H1 (cell line): ENCODE measurements at regions not wholly inside any gene's neighbourhood (a gene's known extent, or its start where the extent isn't known, plus 50 kb on each side); places are given as distances from the start of the nearest gene placed in this dataset.

ENCODE experiments used
- CTCF ChIA-PET: fragments of 300-600 bp; sonication (Branson Sonifier 250); formaldehyde crosslinking; loops from one replicate; lab custom pipeline; 2021; ENCODE audit not compliant: partially characterized antibody; lab: Charles Lee
- POLR2A ChIA-PET: fragments of 300-600 bp; sonication (Branson Sonifier 250); formaldehyde crosslinking; loops from one replicate; lab custom pipeline; 2021; ENCODE audit warnings: inconsistent platforms; ENCODE audit not compliant: partially characterized antibody; lab: Charles Lee
- DNase-seq, 2 experiments: peaks; one replicate each; pipeline versions ENCODE4 v3.0.0 to v3.0.0-alpha.2; 2010 to 2022; ENCODE audit warnings: low spot score in 2 of 2, low read depth in 1 of 2, mixed read lengths in 1 of 2
- FAIRE-seq: peaks from 2 replicates; lab custom pipeline; 2011; peaks lifted over from hg19 to GRCh38; lab: Jason Lieb, UNC
- H2AFZ ChIP-seq: 2 replicates; pipeline ENCODE4 v1.8.1; 2012; ENCODE audit warnings: low read length, inconsistent platforms
- H2AK5ac ChIP-seq: 2 replicates; pipeline ENCODE4 v1.6.1; 2013; ENCODE audit warnings: low read depth, low read length
- H2BK120ac ChIP-seq: replicated peaks from 2 replicates; pipeline ENCODE3; 2013; ENCODE audit warnings: low read depth, low read length, inconsistent platforms
- H2BK12ac ChIP-seq: 2 replicates; pipeline ENCODE4 v1.6.1; 2013; ENCODE audit warnings: low read depth, low read length
- H2BK15ac ChIP-seq: 2 replicates; pipeline ENCODE4 v1.6.1; 2013; ENCODE audit warnings: low read length
- H2BK20ac ChIP-seq: 2 replicates; pipeline ENCODE4 v1.6.1; 2013; ENCODE audit warnings: low read length
- H2BK5ac ChIP-seq: 2 replicates; pipeline ENCODE4 v1.6.1; 2013; ENCODE audit warnings: low read depth, low read length
- H3K14ac ChIP-seq: 2 replicates; pipeline ENCODE4 v1.6.1; 2013; ENCODE audit warnings: inconsistent platforms; ENCODE audit not compliant: insufficient read length
- H3K18ac ChIP-seq: 2 replicates; pipeline ENCODE4 v1.6.1; 2013; ENCODE audit warnings: low read length; ENCODE audit errors: extremely low read depth
- H3K23ac ChIP-seq: 2 replicates; pipeline ENCODE4 v1.6.1; 2013; ENCODE audit warnings: inconsistent platforms; ENCODE audit not compliant: insufficient read length
- H3K23me2 ChIP-seq: 2 replicates; pipeline ENCODE4 v1.6.1; 2013; ENCODE audit warnings: low read depth, low read length
- H3K27ac ChIP-seq: 2 replicates; pipeline ENCODE4 v1.6.1; 2011; ENCODE audit warnings: low read depth, low read length, inconsistent platforms
- H3K27me3 ChIP-seq, 4 experiments: replicated peaks in 1 of 4; 1 replicate in 1 of 4; 2 replicates in 3 of 4; pipeline versions ENCODE4 v1.6.1 to v1.8.1; 2011 to 2013; ENCODE audit warnings: low read length in 3 of 4, mild to moderate bottlenecking in 3 of 4, inconsistent platforms in 2 of 4, mixed read lengths in 2 of 4, moderate library complexity in 1 of 4; ENCODE audit not compliant: control insufficient read depth in 3 of 4, insufficient read depth in 3 of 4; ENCODE audit errors: extremely low read depth in 1 of 4
- H3K36me3 ChIP-seq, 4 experiments: 2 replicates each; pipeline versions ENCODE4 v1.6.1 to v1.8.1; 2011 to 2013; ENCODE audit warnings: mild to moderate bottlenecking in 4 of 4, low read length in 3 of 4, moderate library complexity in 2 of 4, control low read depth in 1 of 4, inconsistent platforms in 1 of 4; ENCODE audit not compliant: insufficient read depth in 4 of 4, control insufficient read depth in 2 of 4
- H3K4ac ChIP-seq: replicated peaks from 2 replicates; pipeline ENCODE3; 2013; ENCODE audit warnings: low read length, low read depth, mixed read lengths, inconsistent platforms; ENCODE audit not compliant: insufficient read length
- H3K4me1 ChIP-seq, 4 experiments: replicated peaks in 1 of 4; 1 replicate in 1 of 4; 2 replicates in 3 of 4; pipeline versions ENCODE4 v1.6.1 to v1.8.1; 2011 to 2013; ENCODE audit warnings: low read length in 3 of 4, inconsistent platforms in 2 of 4, mixed read lengths in 1 of 4; ENCODE audit not compliant: insufficient read depth in 4 of 4, control insufficient read depth in 3 of 4
- H3K4me2 ChIP-seq, 2 experiments: 2 replicates each; pipeline versions ENCODE4 v1.6.1 to v1.8.1; 2011 to 2013; ENCODE audit warnings: low read depth in 2 of 2, low read length in 2 of 2, control low read depth in 1 of 2, inconsistent platforms in 1 of 2, mild to moderate bottlenecking in 1 of 2; ENCODE audit not compliant: insufficient read depth in 1 of 2
- H3K4me3 ChIP-seq, 4 experiments: fragments of 200-600, 300-600 bp in 1 of 4; sonication (generic), shearing (Covaris generic), sonication (Bioruptor Twin) in 1 of 4; 2 replicates each; pipeline versions ENCODE4 v1.5.1 to v1.8.1; 2011 to 2016; ENCODE audit warnings: low read length in 4 of 4, low read depth in 3 of 4, control low read depth in 2 of 4, inconsistent platforms in 2 of 4, mild to moderate bottlenecking in 2 of 4, mixed read lengths in 1 of 4, moderate library complexity in 1 of 4; ENCODE audit not compliant: insufficient read depth in 2 of 4; ENCODE audit errors: extremely low read depth in 1 of 4
- H3K56ac ChIP-seq: replicated peaks from 2 replicates; pipeline ENCODE3; 2013; ENCODE audit warnings: low read depth, mild to moderate bottlenecking, mixed read lengths, low read length, inconsistent platforms; ENCODE audit not compliant: insufficient read length
- H3K79me1 ChIP-seq: 2 replicates; pipeline ENCODE4 v1.6.1; 2013; ENCODE audit warnings: low read depth, low read length, control low read depth
- H3K79me2 ChIP-seq, 2 experiments: 2 replicates each; pipeline versions ENCODE4 v1.6.1 to v1.8.1; 2012 to 2013; ENCODE audit warnings: low read length in 2 of 2, mild to moderate bottlenecking in 2 of 2, inconsistent platforms in 1 of 2; ENCODE audit not compliant: insufficient read depth in 2 of 2, control insufficient read depth in 1 of 2
- H3K9ac ChIP-seq, 4 experiments: replicated peaks in 1 of 4; 1 replicate in 1 of 4; 2 replicates in 3 of 4; pipeline versions ENCODE4 v1.6.1 to v1.8.1; 2011 to 2013; ENCODE audit warnings: low read depth in 3 of 4, low read length in 3 of 4, control low read depth in 2 of 4, mild to moderate bottlenecking in 2 of 4, moderate library complexity in 2 of 4, inconsistent platforms in 1 of 4; ENCODE audit errors: extremely low read depth in 1 of 4
- H3K9me3 ChIP-seq, 2 experiments: 2 replicates each; pipeline versions ENCODE4 v1.6.1 to v1.8.1; 2012 to 2013; ENCODE audit warnings: mild to moderate bottlenecking in 2 of 2, moderate library complexity in 2 of 2, control low read depth in 1 of 2, inconsistent platforms in 1 of 2, low read depth in 1 of 2, low read length in 1 of 2, mixed read lengths in 1 of 2; ENCODE audit not compliant: insufficient read depth in 2 of 2
- H4K20me1 ChIP-seq, 2 experiments: replicated peaks in 1 of 2; 2 replicates each; pipeline versions ENCODE3 to v1.8.1; 2011 to 2013; ENCODE audit warnings: inconsistent platforms in 2 of 2, low read length in 2 of 2, mild to moderate bottlenecking in 1 of 2; ENCODE audit not compliant: insufficient read depth in 2 of 2, control insufficient read depth in 1 of 2
- H4K5ac ChIP-seq: 2 replicates; pipeline ENCODE4 v1.6.1; 2013; ENCODE audit warnings: low read length, low read depth, mixed read lengths, inconsistent platforms; ENCODE audit not compliant: insufficient read length
- H4K8ac ChIP-seq: 2 replicates; pipeline ENCODE4 v1.8.0; 2013; ENCODE audit warnings: mild to moderate bottlenecking, moderate library complexity, low read length, inconsistent platforms; ENCODE audit not compliant: insufficient read depth; ENCODE audit errors: extremely low read depth
- H4K91ac ChIP-seq: replicated peaks from 2 replicates; pipeline ENCODE3; 2013; ENCODE audit warnings: low read length, mixed read lengths, inconsistent platforms; ENCODE audit not compliant: insufficient read length
- ASH2L ChIP-seq: fragments of 200-600, 300-600 bp; sonication (generic); IDR thresholded peaks from one replicate; pipeline ENCODE4 v1.7.1; 2017; ENCODE audit warnings: low read length
- ATF3 ChIP-seq: IDR thresholded peaks from 2 replicates; pipeline ENCODE4 v1.6.1; 2011; ENCODE audit warnings: low read depth, mild to moderate bottlenecking, low read length; ENCODE audit not compliant: insufficient read depth
- GABPA ChIP-seq: IDR thresholded peaks from 2 replicates; pipeline ENCODE4 v1.6.1; 2011; ENCODE audit warnings: mild to moderate bottlenecking, low read length, moderate library complexity, borderline replicate concordance; ENCODE audit not compliant: insufficient read depth
- HDAC2 ChIP-seq, 2 experiments: fragments of 300-600 bp in 1 of 2; sonication (generic) in 1 of 2; IDR thresholded peaks; 2 replicates each; pipeline ENCODE4 v1.6.1; 2011 to 2012; ENCODE audit warnings: low read depth in 2 of 2, low read length in 2 of 2, mild to moderate bottlenecking in 2 of 2, moderate library complexity in 2 of 2, borderline replicate concordance in 1 of 2, inconsistent platforms in 1 of 2
- KDM1A ChIP-seq: fragments of 200-600, 300-600 bp; sonication (generic); IDR thresholded peaks from 2 replicates; pipeline ENCODE4 v1.7.1; 2016; ENCODE audit warnings: mild to moderate bottlenecking, low read length, borderline replicate concordance
- MAFK ChIP-seq: IDR thresholded peaks from 2 replicates; pipeline ENCODE4 v1.6.1; 2012; ENCODE audit warnings: low read depth, mild to moderate bottlenecking, improper control_type of control experiment, low read length
- POU5F1 ChIP-seq: IDR thresholded peaks from 2 replicates; pipeline ENCODE4 v1.6.1; 2011; ENCODE audit warnings: low read depth, mild to moderate bottlenecking, low read length, moderate library complexity
- SUZ12 ChIP-seq: fragments of 200-600 bp; sonication (generic); IDR thresholded peaks from 2 replicates; pipeline ENCODE4 v1.6.1; 2012; ENCODE audit warnings: mild to moderate bottlenecking, inconsistent platforms, low read length, moderate library complexity, mixed read lengths
- YY1 ChIP-seq: IDR thresholded peaks from 2 replicates; pipeline ENCODE4 v1.6.1; 2011; ENCODE audit warnings: low read depth, mild to moderate bottlenecking, low read length
- ZNF274 ChIP-seq: IDR thresholded peaks from 2 replicates; pipeline ENCODE4 v1.7.0; 2012; ENCODE audit warnings: low read length, borderline replicate concordance; ENCODE audit errors: extremely low read depth
- WGBS, 2 experiments: shearing (Covaris generic) in 1 of 2; methylation state at CpG; one replicate each; pipeline versions ENCODE4 v1.1.6 to v1.1.7; 2013 to 2015; ENCODE audit warnings: low lambda C conversion rate in 2 of 2, mixed read lengths in 2 of 2, inconsistent platforms in 1 of 2, low coverage in 1 of 2, missing lambda C conversion rate in 1 of 2; ENCODE audit not compliant: insufficient replicate concordance in 2 of 2, insufficient coverage in 1 of 2, insufficient read length in 1 of 2; ENCODE audit errors: extremely low coverage in 1 of 2, missing lambda C conversion rate in 1 of 2; 5-methylcytosine and 5-hydroxymethylcytosine counted together

- no peak for TF ChIP-seq ASH2L
- TF ChIP-seq, all 59 proteins: peak for 0
Observed at GRCh38 chr2:4528773-4529172, 825.4 kb downstream of the DCDC2C start (continued).

DNA sequence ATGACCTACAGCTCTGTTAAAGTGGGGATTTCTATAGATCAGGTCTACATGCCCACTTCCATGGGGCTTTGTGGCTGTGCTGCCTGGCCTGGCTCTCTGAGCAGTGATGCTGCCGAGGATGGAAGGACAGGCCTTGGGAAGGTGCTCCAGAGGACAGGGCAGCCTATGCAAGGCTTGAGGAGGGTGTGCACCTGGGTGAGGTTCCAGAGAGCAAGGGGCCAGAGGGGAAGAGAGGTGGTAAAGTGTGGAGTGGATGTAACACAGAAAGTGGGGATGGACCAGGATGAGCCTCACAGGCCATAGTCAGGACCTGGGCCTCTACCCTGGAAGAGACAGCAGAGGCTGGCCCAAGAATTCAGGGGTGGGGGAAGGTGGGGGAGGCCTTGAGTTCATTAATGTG is 826.4 kb downstream of the DCDC2C start:
- Histone ChIP-seq H2AFZ (no peak overlapping the region), H3K79me2 (no peaks in the 10 kb centered on the region), H3K4me1 (no peaks in the 10 kb centered on the region; a peak in 1 of 7 replicates), H4K8ac (no peak overlapping the region), H3K56ac (no peak overlapping the region), H4K20me1 (no peaks in the 10 kb centered on the region), H3K4me2 (no peak overlapping the region), H4K5ac (no peak overlapping the region), H2BK120ac (no peak overlapping the region), H3K79me1 (no peaks in the 10 kb centered on the region), H3K27ac (no peak overlapping the region), H3K23ac (no peak overlapping the region), H3K27me3 (no peaks in the 10 kb centered on the region), H3K23me2 (no peaks in the 10 kb centered on the region; the same call in 1 of the 2 replicates), H2BK20ac (no peak overlapping the region), H3K9me3 (no peaks in the 10 kb centered on the region), H3K4ac (no peak overlapping the region), H2BK15ac (no peak overlapping the region), H4K91ac (no peak overlapping the region), H3K14ac (no peak overlapping the region), H2AK5ac (no peak overlapping the region), H3K4me3 (no peak overlapping the region), H3K9ac (no peak overlapping the region), H2BK5ac (no peak overlapping the region), H3K36me3 (no peaks in the 10 kb centered on the region), H3K18ac (no peak overlapping the region), H2BK12ac (no peak overlapping the region)
- no peak for TF ChIP-seq ATF3
- TF ChIP-seq KDM1A, result no peak
- TF ChIP-seq ZNF274, result no peak
- TF ChIP-seq HDAC2 (IDR thresholded peaks at IDR 0.05; ENCODE audit: borderline replicate concordance in 1 of 2, low read depth in 2 of 2, low read length in 2 of 2), result no peak
- TF ChIP-seq POU5F1, result no peak
- TF ChIP-seq YY1, result no peak
- TF ChIP-seq MAFK, result no peak
- no peak for TF ChIP-seq GABPA
- TF ChIP-seq SUZ12, result no peak
- POLR2A ChIA-PET, result no interaction called here
- no peak for DNase-seq
- FAIRE-seq, result no peak
- 100% methylated on average over 1 of the region's 1 CpG; no CpG with 5 or more reads in 1 of the 2 experiments for WGBS, 2 experiments
- CTCF ChIA-PET, result no interaction called here
